ENCODE measurements at regions not wholly inside any gene's neighbourhood (a gene's known extent, or its start where the extent isn't known, plus 50 kb on each side); places are given as distances from the start of the nearest gene placed in this dataset.
"Not testable (repeated sequence)": the region's sequence is repeated elsewhere in the genome, so short reads cannot be mapped to it uniquely, and the experiment has no call there.

DNA sequence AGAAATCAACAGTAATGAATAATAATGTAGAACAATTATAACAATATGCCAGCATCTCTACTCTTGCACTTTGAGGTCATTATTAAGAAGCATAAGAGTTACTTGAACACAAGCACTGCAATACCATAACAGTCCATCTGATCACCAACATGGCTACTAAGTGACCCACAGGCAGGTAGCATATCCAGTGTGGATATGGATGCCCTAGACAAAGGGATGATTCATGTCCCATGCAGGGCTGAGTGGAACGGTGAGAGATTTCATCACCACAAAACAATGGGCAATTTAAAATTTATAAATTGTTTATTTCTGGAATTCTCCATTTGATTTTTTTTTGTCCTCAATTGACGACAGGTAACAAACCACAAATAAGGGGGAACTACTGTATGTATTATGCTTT is 107.7 kb upstream of the TSC22D2 start:
- no peak for DNase-seq

DNA sequence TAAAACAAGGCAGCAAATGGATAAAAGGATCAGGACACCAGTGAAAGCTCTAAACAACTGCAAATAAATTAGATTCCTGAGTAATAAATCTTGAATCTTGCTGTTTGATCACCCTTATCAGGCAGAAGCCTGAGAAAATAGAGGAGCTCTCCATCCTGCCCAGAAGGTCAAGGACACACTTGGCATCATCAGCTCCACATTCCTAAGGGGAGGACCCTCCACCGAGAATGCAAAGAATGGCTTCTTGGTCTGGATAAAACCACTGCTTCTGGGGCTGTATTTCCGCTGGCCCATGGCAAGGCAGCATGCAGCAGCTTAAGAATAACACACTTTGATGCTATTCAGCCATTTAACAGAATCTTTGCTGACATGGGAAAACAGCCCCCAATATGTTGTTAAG is 108.9 kb upstream of the TSC22D2 start:
- no peak for DNase-seq

DNA sequence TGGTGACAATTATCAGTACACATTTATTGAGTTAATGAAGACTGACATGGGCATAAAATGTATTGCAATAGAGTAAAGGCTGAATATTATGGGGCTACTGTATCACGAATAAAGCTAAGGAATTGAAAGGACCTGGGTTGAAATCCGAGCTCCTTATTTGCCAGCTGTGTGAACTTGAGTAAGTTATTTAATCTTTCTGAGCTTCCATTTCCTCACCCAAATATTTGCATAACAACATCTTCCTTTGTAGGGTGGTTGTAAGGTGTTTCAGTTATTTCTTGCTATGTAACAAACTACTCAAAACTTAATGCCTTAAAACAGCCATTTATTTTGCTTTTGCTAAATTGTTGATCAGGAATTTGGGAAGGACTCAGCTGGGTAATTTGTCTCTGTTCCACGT is 111.1 kb upstream of the TSC22D2 start:
- no peak for DNase-seq

DNA sequence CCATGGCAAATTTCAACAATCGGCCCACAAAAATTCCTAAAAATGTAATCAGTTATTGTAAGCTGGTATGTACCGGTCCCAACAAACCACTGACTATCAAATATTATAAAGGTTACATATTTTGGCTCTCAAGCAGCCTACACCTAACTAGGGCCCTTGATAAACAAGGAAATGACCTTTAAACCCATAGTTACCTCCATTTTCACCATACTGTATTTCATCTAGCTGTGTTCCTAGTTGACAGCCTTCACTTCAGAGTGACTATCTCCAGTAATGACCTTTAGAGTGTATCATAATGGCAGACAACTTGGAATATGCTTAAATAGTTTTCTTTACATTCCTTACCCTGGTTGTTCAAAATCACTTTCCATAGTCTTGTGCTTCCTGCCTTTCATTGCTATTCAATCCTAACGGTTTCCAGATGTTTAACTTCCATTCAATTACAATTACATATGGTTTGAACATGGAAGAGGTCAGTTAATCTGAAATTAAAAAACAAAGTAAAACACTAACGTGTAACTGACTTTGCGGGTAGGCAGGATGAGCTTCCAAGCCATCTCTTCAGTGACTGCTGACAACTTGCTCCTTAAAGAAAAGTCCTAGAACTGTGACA is 111.9 kb upstream of the TSC22D2 start:
- no peak for DNase-seq

DNA sequence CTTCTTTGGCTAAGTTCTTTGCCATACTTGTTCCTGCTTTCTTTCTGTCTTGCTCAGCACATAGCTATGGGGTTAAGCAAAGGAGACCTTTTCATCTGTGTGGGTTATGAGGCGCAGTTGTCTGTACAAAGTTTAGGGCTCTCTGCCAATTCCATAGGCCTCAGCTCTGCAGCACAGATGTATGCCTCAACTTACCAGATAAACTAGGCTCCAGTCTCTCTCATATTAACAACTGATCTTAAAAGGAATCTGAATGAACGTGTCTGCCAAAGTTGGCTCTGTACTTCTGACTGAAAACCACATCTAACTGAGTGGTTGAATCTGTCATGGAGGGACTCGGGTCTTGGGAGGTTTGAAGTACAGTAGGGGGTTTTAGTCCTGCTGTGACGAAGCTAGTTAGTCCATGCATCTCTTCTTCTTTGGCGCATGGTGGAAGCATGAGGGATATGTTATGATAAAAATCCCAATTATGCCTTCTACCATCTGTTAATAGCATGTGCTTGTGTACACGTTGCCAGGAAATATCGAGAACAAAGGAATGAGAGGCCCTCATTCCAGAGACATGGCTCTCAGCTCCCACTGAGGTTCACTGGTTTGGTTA is 114.6 kb upstream of the TSC22D2 start:
- DNase-seq = no peak

DNA sequence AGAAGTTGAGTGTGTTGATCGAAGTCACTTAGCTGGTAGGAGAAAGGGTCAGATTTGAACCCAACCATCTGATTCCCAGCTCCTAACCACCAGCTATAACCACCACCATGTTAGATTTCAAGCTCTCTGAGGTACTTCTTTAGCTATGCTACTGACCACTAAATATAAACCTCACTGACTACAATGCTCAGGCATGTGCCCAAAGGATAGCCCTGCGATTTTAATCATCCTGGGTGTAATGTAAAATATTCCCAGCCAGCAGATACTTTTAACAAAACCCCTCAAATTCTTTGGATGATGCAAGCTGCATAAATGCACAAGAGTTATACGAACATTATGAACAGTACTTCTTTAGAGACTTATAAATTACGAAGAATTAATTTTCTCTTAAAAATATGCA is 115.2 kb upstream of the TSC22D2 start:
- no peak for DNase-seq

DNA sequence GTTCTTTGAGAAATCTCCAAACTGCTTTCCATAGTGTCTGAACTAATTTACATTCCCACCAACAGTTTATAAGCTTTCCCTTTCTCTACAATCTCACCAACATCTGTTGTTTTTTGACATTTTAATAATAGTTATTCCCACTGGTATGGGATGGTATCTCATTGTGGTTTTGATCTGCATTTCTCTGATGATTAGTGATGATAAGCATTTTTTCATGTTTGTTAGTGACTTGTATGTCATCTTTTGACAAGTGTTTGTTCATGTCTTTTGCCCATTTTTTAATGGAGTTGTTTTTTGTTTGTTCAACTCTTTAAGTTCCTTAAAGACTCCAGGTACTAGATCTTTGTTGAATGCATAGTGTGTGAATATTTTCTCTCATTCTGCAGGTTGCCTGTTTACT is 116.6 kb upstream of the TSC22D2 start:
- no peak for DNase-seq

DNA sequence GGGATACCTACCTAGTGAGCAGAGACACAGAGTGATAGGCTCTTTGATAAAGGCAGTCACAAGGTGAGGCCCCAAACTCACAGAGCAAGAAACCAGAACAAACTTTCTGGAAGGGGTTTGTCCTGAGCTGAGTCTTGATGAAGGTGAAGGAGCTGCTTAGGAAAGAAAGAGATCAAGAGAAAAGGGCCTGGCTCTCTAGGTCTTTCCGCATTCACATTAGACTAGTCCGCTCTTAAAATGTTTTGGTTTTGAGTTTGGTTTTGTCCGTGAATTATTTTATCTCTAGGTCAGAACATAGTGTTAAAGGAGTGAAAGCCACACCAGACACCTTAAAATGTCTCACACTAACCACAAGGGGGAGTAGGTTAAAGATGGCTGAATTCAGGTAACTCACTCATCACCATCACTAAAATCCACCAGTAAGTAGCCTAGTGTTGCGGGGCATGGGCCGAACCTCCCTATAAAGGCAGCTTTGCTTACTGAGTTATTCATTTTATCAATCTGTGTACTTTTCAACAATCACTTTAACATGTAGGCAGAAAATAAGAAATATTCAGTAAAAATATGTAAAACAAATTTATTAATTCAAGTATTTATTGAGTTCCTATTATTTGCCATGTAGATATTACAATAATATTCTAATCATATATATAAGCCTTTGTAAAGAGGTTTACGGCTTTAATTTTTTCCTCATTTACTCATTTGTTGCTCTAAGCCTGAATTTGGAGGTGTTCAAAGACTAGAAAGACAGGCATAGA is 121.5 kb upstream of the TSC22D2 start:
- DNase-seq = no peak

DNA sequence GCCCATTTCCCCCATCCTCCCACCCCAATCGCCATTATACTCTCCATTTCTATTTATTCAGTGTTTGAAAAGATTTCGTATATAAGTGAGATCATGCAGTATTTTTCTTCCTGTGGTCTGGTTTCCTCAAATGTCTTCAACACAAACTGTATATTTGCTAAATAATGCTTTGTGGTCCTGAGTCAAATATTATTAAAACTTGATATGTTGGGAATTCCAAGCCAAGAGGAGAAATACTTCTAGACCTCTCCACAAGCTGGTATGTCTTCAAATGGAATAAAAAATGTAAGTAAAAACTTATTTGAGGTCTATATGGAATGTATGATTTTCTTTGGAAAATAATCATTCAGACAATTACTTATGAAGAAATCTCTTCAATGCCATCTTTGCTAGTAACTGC is 122.5 kb upstream of the TSC22D2 start:
- no peak for DNase-seq

DNA sequence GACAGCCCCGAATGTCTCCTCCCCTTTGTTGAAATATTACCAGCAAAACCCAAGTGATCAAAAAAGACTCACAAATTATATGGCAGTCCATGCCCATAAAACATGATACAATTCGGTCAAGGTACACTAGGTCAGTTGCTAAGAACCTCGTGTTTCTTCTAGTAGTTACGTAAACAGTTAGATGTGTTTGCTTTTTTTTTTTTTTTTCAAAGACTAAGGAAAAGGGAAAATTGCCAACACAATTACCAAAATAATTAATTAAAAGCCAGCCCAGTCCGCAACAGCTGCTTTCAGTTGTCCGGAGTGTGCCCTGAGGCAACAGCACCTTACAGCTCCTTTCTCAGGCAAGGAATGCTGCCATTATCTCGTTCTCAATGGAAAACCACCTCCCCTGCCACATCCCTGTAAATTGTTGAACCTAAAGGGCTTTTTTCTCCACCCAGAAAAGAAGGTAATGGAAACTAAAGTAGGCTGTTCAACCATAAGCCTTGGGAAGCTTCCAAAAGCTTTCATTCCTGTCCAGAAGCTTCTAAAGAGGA is 129.2 kb upstream of the TSC22D2 start:
- no peak for DNase-seq

DNA sequence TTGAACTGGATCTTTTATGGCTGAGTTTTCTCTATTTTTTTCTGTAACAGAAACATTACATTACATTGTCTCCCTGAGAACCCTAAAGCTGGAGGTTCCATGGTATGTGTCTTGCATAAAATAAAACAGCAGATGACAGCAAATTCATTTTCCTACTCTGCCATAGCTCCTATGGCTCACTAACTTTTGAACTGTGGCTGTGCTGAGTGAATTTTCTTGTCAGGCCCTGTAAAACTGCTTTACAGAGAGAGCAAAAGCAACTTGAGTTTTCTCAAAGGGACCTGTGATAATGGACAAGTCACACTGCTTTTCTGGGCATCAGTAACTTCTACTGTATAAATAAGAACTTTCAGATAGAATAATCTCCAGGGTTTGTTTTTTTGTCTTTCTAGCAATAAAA is 129.9 kb upstream of the TSC22D2 start:
- no peak for DNase-seq

DNA sequence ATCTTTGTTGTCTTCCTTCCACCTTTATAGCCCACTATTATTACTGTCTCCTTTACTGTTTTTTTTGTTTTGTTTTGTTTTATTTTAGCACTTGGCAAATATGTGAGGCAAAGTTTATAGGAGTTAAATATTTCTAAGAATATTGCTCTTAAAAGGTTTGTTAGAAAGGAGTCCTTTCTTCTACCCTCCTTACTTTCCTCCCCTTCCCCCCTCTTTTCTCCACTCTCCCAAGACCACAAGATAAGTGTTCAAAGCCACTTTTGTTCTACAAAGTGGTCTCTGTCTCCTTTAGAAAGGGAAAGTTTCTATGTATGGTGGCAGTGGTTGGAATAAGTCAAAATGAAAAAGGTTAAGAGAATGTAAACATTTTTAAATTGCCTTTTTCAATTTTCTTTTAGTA is 130.7 kb upstream of the TSC22D2 start:
- DNase-seq = no peak

DNA sequence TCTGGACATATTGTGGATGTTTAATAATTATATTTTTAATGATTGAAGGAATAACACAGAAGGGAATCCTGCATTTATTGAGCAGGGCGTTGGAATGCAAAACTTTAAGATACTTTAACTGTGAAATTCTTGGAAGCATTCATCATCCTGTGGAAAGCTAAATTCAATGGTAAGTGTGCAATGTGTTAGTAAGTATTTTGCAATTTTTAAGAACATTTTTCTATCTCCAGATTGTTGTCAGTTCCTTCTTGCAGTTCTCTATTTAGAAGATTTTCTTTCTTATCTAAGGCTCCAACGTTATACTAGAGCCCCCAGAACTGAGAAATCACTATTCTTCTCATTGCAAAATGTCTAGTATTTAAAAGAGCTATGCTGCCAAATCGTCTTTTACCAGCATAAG is 132.2 kb upstream of the TSC22D2 start:
- DNase-seq = no peak

DNA sequence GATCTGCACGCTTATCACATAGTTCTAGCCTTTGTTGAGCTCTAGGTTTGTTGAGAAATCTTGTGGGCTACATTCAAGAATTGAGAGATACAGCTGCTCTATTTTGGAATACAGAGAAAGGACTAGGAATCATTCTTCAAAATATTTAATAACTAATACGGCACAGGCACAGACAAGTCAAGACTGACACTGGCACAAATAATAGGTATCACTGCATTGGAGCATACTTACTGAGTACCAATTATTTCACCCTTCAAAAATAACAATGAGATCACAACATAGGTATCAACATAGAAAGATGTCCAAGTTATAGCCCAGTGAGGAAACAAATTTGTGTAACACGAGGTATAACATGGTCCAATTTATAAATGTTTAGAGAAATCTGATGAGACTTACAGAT is 133.7 kb upstream of the TSC22D2 start:
- no peak for DNase-seq

DNA sequence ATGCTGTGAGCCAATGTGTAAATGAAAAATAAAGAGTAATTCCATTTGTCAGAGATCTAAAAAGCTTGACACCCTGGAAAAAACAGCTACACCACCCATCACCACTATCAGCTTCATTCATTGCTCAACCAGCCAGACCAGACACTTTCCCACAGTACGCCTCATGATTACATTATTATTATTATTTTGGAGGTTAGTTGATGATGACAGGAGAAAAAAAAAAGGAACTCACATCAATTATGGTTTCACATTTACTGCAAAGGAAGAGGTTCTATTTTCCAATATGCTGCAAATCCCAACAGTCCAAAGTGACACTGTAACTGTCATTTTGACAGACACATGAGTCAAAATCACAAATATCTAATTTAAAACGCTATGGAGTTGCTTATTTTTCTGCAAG is 134.7 kb upstream of the TSC22D2 start:
- no peak for DNase-seq

DNA sequence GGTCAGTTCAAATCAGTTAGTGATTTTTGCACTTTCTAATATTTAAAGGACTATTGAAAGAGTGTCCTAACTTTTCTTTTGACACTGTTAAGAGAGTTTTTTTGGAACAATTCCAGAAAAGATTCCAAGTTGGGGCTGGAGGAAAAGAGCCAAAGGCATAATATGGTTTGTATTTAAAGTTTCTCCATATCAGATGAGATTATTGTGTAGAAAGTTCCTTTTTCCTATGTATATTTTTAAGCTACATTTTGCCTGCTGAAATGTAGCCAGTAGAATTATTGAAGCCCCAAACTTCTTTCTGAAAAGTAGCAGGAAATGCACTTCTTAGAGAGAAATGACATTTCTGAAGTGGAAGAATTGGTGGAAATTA is 136.5 kb upstream of the TSC22D2 start:
- DNase-seq = no peak

DNA sequence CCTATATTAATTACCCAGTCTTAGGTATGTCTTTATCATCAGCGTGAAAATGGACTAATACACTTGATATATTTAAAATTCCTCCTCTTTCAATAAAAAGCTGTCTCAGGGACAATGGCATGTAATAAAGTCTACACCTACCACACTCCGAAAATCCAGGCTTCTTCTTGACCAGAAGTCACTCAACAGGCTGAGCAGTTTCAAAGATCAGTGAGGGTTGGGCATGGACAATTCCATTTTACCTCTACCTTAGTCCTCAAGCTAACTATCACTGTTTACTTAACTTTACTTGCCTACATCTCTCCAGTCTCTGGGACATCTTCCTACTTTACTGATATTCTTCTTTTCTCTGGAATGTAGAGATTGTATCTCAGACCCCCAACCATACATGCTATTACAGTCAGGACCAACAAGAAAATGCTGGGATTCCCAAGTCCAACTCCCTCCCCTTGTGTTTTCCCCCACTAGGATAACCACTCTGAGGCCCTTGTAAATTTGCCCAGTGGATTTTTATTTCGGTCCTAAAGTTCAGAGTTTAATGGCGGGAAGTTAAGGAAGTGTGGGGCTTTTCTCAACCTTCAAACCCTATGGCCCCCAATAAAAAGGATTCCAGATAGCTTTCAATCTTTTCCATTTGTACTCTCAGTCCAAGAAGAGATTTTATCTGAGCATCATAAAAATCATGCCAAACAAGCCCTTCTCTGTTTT is 137.1 kb upstream of the TSC22D2 start:
- DNase-seq = no peak

DNA sequence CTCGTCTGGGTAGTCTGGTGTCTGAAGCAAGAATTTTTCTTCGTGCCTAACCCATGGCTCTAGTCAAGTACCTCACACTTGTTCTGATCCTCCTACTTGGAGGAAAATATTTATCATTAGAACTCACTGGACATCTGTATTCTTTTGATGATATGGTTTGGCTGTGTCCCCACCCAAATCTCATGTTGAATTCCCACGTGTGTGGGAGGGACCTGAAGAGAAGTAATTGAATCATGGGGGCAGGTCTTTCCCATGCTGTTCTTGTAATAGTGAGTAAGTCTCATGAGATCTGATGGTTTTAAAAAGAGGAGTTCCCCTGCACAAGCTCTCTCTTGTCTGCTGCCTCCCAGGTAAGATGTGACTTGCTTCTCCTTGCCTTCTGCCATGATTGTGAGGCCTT is 137.7 kb upstream of the TSC22D2 start:
- not testable (repeated sequence) for DNase-seq

DNA sequence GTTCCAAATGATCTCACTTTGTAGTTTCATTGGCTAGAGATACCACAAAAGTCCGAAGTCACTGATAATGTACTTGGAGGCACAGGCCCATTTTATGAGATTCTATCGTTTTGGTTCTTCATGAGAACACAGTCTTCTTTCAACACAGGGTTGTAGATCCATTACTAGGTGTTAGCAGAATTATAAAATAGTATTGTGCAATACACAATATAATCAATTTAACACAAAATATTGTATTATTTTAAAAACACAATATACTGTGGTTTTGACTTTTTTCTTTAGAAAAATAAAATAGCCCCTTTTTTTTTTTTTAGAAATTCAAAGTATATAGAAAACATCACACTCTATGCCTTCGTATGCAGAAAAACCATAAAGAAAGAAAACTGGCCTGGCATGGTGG is 138.6 kb upstream of the TSC22D2 start:
- DNase-seq = no peak

DNA sequence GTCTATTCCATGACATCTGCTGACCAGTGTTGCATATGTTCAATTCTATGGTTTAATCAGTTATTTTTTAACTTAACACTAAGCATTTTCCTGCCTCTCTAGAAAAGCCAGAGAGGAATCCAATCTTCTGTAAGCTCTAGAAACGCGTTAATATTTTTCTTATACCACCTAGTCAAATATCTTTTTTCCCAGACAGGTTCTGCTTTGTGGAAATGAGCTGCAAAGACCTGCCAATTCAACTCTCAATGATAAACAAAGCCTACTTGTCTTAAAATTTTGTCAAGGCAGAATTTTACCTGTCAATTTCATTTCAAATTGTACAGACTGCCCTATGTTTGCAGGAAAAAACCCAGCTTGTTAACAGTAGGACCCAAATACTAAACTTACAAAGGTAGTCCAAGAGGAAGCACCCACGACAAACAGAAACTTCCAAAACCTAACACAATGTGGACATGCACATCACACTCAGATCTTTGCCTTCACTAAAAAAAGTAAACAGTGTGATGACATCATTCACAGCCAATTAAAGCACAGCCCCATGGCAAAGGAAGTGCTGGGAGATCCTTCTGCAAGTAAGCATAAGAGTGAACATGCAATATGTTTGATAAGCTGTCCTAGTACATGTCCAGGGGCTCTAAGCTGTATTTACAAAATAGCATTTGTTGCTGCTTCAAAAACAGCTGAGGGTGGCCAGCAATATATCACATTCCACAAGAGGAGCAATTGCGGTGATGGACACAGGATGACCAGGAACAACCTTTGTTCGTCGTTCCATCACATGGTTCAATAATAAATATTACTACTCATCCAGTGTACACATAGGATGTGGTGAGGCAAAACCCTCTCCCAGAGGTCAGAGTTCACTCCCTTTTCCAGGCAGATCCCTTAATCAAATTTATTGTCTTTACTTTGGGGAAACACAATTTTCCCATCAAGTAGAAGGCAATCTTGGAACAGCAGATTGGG is 139.4 kb upstream of the TSC22D2 start:
- no peak for DNase-seq

DNA sequence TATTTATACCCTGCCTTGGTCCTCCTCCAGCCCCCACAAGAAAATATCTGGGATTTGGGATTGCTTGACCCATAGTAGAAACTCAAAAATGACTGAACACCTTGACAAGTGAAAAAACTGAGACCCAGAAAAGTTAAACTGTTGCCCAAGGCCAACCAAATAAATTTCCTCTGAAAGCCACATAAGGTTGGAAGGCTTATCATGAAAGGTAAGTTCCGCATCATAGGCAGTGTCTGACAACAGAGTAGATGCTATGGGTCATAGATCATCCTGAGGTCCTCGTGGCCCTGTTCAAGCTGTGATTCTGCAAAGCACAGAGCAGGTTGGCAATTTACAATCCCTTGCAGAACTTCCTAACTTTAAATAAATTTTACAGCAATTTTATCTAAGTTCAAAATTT is 140.8 kb upstream of the TSC22D2 start:
- DNase-seq = no peak

DNA sequence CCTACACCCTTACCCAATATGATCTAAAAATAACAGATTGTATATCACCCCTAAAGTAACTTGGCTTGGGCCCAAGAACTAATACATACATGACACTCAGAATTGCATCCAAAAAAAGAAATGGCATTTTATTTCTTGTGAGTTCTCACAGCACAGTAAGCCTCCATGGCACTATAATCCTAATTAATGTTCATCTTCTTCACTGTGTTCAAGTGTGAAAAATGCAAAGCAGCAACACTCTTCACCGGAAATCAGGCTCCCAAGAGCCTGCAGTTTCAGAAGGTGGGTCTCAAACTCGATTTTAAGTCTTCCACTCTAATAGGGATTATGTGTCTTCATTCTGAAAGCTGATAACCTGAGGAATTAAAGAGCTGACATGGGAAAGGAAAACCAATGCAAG is 142.8 kb upstream of the TSC22D2 start:
- DNase-seq = no peak
